Sigmoid colon (tissue), 3 donors: ENCODE measurements at regions not wholly inside any gene's neighbourhood (a gene's known extent, or its start where the extent isn't known, plus 50 kb on each side); places are given as distances from the start of the nearest gene placed in this dataset.

Source experiments
- POLR2A ChIP-seq, 2 donors: fragments of 450-650 bp; IDR thresholded peaks; one replicate each; pipeline ENCODE4 v1.6.1; 2016; ENCODE audit warnings: antibody characterized with exemption in 2 of 2, mild to moderate bottlenecking in 2 of 2, moderate library complexity in 2 of 2
- TF ChIP-seq, protein P1 (sequence below), 4 experiments: fragments of 450-650 bp in 3 of 4; fragments of 200-600 bp in 1 of 4; IDR thresholded peaks; one replicate each; pipeline ENCODE4 v1.5.1; 2016 to 2019; ENCODE audit warnings: antibody characterized with exemption in 4 of 4, mild to moderate bottlenecking in 3 of 4, moderate library complexity in 2 of 4

DNA sequence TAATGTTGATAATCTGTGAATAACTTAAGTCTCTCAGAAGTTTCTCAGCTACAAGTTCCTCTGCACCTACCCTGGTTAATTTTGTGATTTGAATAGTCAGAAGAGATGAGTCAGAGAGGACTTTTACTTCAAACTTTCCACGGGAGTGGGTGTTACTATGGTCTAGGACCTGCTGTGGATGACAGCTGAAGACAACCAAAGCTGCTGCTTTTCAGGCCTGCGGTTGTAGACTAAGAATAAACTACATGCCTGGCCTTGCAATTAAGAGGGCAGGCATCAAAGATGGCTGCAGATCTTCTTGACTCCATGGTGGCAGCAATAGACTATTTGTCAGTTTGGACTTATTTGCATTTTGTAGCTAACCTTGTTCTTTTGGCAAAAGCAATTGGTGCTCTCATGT is 227.1 kb upstream of the KRR1 start:
- TF ChIP-seq POLR2A (IDR thresholded peaks at IDR 0.05) = no peak
- TF ChIP-seq, protein P1, sequence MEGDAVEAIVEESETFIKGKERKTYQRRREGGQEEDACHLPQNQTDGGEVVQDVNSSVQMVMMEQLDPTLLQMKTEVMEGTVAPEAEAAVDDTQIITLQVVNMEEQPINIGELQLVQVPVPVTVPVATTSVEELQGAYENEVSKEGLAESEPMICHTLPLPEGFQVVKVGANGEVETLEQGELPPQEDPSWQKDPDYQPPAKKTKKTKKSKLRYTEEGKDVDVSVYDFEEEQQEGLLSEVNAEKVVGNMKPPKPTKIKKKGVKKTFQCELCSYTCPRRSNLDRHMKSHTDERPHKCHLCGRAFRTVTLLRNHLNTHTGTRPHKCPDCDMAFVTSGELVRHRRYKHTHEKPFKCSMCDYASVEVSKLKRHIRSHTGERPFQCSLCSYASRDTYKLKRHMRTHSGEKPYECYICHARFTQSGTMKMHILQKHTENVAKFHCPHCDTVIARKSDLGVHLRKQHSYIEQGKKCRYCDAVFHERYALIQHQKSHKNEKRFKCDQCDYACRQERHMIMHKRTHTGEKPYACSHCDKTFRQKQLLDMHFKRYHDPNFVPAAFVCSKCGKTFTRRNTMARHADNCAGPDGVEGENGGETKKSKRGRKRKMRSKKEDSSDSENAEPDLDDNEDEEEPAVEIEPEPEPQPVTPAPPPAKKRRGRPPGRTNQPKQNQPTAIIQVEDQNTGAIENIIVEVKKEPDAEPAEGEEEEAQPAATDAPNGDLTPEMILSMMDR (IDR thresholded peaks at IDR 0.05) = no peak
